EH (cell line): ENCODE measurements at regions not wholly inside any gene's neighbourhood (a gene's known extent, or its start where the extent isn't known, plus 50 kb on each side); places are given as distances from the start of the nearest gene placed in this dataset.
"Not testable (repeated sequence)": the region's sequence is repeated elsewhere in the genome, so short reads cannot be mapped to it uniquely, and the experiment has no call there.

ENCODE experiments used
- DNase-seq: peaks from one replicate; pipeline ENCODE4 v3.0.0-alpha.2; 2015; ENCODE audit warnings: low read depth

DNA sequence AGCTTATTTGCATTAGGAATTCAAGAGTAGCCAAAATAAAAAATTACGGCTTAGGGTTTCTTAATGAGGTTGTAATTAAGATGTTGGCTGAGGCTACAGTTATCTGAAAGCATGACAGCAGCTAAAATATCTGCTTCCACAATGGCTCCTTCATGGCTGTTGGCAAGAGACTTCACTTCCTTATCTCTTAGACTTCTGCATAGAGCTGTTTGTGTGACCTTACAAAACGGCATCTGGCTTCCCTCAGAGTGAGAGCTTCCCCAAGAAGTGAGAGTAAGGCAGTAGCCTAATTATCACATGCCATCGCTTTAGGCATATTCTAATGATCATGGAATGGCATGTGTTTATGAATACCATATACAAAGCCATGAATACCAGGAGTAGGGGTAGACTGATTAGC is 57.6 kb downstream of the CCDC59 start:
- no peak for DNase-seq

DNA sequence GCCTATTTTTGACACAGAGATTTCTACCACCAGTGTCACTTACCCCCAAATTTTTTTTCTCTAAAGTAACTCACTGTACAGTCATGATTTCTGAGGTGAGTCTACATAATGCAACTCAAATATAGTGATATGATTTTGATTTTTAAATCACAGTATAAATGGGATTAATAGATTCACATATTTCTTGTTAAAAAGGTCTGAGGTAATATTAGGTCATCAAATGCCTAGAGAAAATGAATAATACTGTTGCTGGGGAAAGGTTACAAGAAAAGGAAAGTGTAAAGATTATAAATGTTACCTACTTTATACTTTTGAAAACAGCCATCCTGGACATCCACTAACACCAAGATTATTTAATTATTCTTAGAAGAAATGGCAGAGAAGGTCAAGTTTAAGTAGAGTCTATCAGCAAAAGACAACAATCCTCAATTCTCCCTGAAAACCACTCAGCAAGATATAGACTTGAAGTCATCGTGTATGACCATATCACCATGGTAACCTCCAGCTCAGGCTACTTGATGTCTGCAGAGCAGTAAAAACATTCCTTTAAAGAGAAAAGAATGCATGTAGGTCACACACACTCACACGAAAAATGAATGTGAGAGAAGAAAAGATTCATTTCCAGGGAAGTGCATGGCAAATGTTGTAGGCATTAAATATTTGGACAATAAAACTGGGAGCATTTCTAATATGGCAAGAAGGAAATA is 58.7 kb downstream of the CCDC59 start:
- peak; percentile 1 for DNase-seq

DNA sequence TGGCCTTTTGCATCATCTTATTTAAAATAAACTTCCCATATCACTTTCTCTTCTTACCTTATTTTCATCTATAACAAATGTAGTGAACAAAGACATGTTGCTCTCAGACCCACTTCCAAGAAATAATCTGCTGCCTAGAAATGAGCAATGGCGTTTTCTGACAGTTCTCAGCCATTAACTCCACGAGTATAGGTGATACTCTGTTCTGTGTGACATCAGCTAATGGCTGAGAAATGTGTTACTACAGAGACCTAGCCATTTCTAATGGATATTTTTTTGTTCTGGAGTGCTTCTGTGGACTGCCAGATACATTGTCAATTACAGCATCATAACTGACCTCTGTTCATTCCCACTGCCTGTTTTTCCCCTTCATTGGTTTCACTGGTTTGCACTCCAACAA is 67.8 kb downstream of the CCDC59 start:
- DNase-seq, result no peak

DNA sequence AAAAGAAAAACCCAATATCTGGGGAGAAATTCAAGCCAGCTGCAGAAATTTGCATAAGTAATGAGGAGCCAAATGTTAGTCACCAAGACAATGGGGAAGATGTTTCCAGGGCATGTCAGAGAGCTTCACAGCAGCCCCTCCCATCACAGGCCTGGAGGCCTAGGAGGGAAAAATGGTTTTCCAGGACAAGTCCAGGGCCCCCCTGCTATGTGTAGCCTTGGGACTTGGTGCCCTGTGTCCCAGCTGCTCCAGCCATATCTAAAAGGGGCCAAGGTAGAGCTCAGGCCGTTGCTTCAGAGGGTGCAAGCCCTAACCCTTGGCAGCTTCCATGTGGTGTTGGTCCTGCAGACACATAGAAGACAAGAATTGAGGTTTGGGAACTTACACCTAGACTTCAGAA is 76.9 kb downstream of the CCDC59 start:
- DNase-seq, result not testable (repeated sequence)

DNA sequence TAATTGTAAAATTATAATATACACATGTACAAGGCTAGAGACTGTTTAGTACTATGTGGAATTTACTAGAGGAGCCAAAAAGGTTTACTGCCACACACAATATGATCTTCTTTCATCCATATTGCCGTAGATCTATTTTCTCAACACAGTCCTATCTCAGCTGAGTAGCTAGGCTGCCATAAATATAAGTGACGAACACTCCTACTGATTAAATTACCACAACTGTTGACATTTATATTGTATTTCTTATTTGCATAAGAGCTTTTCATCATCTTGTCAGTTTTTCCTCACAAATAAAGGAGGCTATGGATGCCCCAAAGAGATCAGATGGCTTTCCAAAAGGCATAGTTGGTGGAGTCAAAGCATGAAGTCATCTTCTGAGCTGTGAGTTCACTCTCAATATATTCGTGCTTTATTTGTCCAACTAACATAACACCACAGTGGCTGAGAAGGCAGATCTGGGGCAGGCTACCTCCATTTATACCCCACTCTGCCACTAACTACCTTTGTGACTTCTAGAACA is 78.6 kb downstream of the CCDC59 start:
- DNase-seq, result no peak

DNA sequence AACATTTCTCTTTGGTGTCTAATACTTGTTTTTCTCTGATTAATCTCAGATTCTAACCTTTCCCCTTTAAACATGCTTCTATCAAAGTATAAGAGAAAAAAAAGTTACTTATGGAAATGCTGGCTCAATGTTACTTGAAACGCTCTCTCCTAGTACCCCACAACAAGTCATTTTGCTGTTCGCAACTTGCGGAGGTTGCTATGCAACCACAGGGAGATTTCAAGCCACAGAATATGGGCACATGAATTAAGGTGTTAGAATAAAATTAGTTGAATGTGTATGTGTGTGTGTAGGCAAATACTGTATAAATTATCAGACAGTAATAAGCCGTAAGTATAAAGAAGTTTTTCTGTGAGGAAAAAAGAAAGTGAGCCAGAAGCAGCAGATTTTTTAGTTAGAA is 80.6 kb downstream of the CCDC59 start:
- no peak for DNase-seq

DNA sequence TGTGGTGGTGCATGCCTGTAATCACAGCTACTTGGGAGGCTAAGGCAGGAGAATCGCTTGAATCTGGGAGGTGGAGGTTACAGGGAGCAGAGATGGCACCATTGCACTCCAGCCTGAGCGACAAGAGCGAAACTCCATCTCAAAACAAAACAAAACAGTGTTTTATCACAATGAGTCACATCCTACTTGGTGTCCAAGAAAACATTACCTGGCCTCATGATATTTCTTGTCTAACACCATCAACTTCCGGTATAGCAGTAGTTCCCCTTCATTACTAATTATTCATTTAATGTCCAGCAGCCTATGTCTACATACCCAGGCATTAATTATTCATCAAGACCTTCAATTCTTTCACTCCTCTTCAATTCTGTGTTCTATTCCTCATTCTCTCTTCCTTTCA is 115.5 kb downstream of the CCDC59 start:
- no peak for DNase-seq

DNA sequence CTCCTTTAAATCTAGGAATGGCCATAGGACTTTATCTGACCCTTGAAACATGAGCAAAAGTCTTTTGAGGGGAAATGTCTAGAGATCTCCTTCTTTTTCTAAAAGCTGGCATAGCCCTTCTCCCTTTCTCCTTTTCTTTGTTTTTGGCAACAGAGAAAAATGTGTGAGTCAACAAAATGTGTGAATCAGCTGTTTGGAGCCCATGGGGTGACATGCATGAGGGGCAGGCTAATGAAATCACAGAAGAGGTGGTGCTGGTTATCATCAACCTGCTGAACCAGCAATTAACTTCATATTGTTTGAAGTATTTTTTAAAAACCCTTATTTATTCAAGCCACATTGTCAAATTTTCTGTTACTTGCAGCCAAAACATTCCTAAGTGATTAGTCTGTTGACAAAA is 132.3 kb downstream of the CCDC59 start:
- no peak for DNase-seq

DNA sequence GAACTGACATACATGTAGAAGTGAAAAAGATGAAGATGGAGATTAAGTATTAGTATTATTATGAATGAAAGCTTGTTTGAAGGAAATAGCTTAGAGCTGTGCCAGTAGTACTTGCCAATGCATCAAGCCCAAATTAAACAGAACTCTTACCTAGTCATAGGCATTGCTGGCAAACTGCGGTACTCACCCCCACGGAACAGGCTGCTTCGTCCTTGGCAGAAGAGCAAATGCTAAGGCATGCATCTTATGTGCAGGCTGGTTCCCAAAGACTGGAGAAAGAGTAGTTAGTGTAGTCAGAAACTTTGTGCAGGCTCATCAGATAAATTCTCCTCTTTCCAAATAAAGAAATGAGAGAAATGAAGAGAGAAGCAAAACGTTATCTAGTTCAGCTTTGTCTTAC is 134.8 kb downstream of the CCDC59 start:
- no peak for DNase-seq

DNA sequence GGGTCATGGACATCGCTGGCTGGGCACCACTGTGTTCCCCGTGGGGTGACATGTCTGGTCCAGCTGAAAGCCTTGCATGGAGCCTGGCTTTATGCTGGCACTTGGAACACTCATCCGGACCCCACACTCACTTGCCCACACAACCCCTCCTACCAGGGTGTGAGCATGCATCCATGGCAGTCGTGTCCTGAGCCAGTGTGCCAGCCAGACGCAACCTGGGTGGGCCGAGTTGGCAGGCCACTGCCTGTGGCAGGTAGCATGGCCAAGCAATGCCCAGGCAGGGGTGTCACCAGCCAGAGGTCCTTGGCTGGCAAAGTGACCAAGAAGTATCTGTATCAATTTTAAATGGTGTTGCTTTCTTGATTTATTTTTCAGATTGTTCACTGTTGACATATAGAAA is 141.7 kb downstream of the CCDC59 start:
- DNase-seq, result no peak

DNA sequence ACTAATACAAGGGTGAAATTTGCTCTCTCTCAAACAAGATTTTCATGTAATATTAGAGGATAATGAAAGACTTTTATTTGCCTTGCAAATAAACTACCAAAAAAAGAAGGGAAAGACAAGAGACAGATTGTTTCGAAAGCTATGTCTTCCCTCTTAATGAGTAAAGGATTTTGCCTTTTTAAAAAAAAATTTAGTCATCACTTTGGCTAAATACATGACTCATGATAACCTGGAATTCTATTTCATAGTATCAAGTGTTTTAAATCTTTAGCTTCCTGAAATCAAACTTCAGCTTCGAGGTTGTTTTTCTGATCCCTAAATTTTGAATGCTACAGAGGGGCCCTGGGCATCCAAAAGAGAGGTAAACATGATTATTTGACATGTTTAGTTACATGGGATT is 144.4 kb downstream of the CCDC59 start:
- no peak for DNase-seq

DNA sequence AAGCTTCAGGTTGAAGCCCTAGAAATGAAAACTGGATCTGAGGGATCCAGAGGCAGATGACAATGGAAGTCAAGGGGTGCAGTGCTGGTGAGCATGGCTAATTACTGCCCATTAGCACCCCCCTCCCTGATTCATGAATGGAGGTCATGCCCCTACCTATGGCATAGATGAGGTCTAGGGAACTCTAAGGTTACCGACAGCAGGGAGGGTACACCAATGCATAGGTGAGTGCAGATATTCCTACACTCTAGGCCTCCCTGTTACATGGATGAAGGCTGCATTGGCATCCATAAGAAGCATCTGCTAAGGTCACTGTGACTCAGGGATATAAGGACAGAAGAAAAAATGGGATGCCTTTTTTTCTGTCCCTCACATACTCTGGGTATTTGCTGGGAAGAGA is 147.3 kb downstream of the CCDC59 start:
- no peak for DNase-seq

DNA sequence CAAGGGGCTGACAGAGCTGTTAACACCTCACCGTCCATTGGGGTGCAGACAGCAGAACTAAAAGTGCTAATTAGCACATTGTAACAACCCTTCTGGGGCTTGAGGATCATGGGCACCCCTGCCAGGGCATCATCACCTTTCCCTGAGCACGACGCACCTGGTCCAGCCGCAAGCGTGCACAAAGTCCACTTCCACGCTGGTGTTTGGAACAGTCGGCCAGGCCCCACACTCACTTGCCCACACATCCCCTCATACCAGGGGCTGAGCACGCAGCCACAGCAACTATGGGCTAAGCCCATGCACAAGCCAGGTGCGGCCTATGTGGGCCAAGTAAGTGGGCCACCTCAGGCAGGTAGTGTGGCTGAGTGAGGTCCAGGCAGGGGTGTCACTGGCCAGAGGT is 148.7 kb downstream of the CCDC59 start:
- DNase-seq, result no peak

DNA sequence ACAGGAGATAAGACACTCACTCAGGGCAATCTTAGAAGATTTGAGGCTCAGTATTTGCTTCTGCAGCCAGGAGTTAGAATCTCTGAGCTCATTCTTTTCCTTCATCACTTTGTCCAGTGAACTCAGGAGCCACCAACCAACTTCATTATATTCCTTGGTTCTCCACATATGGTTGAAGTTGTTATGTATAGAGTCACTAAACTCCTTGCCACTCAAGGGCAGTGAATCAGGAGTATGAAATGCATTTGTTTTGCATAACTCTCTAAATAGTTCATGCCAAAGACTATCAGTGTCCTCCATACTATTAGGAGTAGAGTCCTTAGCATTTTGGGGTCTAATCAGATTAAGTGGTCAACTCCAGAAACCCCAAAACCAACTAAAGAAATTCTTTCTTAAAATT is 150.6 kb downstream of the CCDC59 start:
- DNase-seq, result no peak

DNA sequence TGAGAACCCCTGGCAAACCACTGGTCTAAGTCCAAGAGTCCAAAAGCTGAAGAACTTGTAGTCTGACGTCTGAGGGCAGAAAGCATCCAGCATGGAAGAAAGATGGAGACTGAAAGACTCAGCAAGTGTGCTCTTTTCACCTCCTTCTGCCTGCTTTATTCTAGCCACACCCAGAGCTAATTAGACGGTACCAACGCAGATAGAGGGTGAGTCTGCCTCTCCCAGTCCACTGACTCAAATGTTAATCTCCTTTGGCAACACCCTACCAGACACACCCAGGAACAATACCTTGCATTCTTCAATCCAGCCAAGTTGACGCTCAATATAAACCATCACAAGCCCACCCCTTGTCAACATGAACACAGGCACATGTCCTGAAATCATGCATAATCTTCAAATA is 155.1 kb downstream of the CCDC59 start:
- DNase-seq, result no peak

DNA sequence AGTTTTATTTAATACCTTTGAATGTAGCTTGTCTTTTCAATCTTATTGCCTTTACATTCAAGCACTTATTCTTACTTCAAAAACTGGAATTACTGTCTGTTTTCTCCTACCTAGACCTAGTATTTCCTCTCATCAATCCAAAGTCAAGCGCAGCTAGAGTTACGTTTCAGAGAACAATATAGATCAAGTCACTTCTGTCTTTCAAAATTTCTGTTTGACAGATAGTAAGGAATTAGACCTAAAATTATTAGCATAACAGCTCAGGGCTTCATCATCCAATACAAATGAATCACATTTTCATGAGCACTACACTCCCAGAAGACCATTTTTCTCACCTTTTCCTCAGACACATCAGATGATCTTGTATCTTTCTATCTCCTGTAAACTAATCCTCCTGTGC is 170.6 kb downstream of the CCDC59 start:
- no peak for DNase-seq

DNA sequence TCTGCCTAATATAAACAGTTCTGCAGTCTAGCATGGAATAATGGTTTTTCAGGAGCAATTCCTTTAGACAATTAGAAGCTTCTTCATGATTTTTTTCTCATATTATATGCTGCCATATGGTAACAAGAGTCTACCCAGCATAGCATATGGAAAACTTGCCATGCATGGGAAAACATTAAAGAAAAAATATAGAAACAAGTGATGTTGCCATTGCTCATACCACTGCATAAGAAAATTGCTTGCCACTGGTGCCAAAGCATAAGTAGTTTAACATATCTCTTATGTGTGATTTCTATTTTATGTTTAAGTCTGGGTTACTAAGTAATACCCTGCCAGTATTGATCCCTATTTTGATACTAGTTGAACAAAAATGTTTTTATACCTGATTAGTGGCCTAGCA is 171.2 kb downstream of the CCDC59 start:
- no peak for DNase-seq

DNA sequence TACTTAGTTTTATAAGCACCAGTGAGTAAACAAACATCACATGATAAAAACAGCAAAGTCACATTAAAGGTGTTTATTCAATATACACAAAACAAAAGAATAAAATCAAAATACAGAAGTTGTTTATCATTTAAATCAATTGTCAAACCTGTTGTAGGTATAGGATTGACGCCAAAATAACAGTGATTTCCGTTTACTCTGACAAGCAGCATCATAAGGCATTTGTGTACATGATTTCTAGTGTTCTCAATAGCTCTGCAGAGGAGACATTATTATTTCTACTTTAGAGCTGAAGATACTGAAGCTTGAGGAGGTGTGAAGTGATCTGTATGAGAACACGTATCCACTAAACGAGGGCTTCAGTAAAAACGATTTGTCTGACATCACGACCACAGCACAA is 171.9 kb downstream of the CCDC59 start:
- DNase-seq, result no peak

DNA sequence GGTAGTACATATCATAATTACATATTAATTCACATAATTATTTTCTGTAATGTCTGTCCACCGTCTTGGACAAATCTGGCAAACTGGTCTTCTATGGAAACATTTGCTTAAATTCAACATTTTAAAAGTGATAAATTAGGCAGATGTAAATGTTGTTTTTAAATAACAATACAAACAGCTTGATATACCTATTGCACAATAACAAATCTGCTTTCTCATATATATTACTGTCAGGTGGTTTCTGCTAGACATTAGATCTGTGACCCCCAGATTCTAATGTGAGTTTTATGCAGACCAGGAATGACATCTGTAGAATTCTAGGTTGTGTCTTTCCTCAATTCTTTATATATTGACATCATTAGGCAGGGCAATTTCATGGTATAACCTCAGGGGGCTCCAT is 173.3 kb downstream of the CCDC59 start:
- no peak for DNase-seq

DNA sequence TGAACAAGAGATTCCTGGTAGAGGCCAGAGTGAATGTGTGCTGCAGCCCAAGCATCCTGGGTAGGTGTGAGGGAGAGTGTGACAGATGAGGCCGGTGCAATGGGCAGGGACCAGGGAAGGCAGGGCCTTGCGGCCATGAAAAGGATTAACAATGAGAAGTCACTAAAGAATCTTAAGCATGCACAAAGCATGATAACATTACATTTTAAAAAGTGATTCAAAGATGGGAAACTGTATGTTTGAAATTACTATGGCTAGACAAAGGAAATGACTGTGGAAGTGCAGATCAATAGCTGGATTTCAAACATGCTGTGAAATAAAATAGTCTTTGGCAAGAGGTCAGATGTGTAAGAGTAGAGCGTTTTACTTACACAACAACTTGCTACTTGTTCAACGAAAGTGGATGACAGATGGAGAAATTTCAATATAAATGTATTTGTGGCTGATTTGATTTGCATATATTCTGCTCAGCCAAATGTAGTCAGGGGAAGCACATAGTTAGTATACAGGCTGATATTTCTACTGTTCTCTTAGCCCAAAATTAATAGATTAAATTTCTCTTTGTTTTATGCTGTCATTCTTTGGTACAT is 175.5 kb downstream of the CCDC59 start:
- no peak for DNase-seq

DNA sequence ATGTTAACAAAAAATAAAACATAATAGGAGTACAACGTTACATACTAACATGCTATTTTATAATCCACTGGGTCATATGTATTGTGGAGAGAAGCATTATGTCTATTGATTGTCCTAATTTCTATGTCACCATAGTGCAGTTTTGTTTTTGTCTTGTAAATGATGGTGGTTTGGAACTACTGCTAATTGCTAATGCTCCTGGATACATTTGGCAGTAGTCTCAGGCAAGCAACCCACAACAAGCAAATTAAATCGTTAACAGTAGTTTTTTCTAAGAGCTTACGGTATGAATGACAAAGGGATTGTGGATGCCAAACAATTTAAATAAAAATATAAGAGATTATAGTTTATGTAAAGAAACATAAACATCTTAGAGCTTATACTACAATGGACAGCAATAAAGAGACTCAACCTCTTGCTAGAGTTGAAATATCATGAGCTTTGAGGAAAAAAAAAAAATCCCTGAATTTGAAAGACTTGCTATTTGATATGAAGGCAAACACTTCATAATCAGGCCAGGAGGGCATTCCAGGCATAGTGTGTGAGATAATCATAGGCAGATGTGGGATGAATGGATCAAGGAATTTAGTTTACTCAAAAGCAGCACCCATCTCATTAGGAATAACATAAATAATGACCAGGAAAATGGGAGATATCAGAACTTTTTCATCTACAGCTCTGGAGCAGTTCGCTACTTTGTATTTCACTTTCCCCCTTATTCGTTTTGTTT is 181.3 kb downstream of the CCDC59 start:
- DNase-seq, result no peak

DNA sequence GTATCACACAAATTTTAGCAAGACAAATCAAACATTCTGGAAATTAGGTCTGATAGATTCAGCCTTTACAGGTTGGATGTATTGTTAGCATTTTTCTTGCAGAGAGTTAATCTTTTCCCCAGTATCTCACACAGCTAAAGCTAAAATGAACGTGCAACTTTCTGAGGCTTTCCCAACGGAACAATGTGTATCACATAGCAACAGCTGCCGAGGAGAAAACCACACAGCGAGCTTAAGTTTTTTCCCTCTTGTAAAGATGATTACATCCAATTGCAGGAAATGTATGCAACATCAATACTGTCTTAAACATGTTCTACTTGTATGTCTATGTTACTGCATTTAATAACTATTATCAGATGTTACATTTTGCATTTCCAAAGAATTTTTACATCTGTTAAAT is 182.2 kb downstream of the CCDC59 start:
- DNase-seq, result no peak

DNA sequence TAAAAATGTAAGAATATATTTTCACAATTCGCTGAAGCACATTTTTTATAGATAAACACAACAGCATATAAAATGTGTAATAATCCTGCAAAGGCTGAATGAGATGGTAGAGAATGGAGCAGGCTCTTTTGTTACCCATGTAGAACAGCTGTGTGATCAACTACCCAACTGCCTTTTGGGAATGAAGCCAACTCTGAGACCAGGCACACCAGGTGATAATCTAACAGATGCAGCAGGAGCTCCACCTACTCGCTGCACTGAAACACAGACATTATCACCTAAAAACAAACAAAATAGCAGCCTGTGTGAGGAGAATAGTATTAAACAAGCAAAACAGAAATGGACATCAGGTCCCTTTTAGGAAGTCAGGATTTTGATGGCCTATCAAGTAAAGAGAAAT is 183.3 kb downstream of the CCDC59 start:
- DNase-seq, result no peak
